ENCODE measurements at regions not wholly inside any gene's neighbourhood (a gene's known extent, or its start where the extent isn't known, plus 50 kb on each side); places are given as distances from the start of the nearest gene placed in this dataset.

- no peak for DNase-seq
Measured at GRCh38 chr2:118696786-118697465, 150.5 kb downstream of the EN1 start.

GRCh38 chr2:118693287-118693822 is 154.1 kb downstream of the EN1 start:
- no peak for DNase-seq

GRCh38 chr2:118689874-118690273 is 157.6 kb downstream of the EN1 start:
- no peak for DNase-seq

GRCh38 chr2:118689456-118689855 is 158.0 kb downstream of the EN1 start:
- DNase-seq = no peak

- no peak for DNase-seq
Measured at GRCh38 chr2:118689033-118689432, 158.4 kb downstream of the EN1 start.

GRCh38 chr2:118687698-118688097 is 159.8 kb downstream of the EN1 start:
- DNase-seq = no peak

- DNase-seq = no peak
Measured at GRCh38 chr2:118687192-118687591, 160.3 kb downstream of the EN1 start.

GRCh38 chr2:118686346-118686745 is 161.1 kb downstream of the EN1 start:
- DNase-seq = no peak

GRCh38 chr2:118683460-118683859 is 164.0 kb downstream of the EN1 start:
- DNase-seq = no peak

- no peak for DNase-seq
Measured at GRCh38 chr2:118678985-118679384, 168.5 kb downstream of the EN1 start.

- DNase-seq = no peak
Measured at GRCh38 chr2:118677546-118677945, 169.9 kb downstream of the EN1 start.

GRCh38 chr2:118675531-118675930 is 171.9 kb downstream of the EN1 start:
- no peak for DNase-seq

- no peak for DNase-seq
Measured at GRCh38 chr2:118672571-118673158, 174.8 kb downstream of the EN1 start.

- DNase-seq = no peak
Measured at GRCh38 chr2:118671701-118672454, 175.6 kb downstream of the EN1 start.

GRCh38 chr2:118670838-118671237 is 176.6 kb downstream of the EN1 start:
- DNase-seq = no peak

- DNase-seq = no peak
Measured at GRCh38 chr2:118670276-118670675, 177.2 kb downstream of the EN1 start.

GRCh38 chr2:118669654-118670053 is 177.8 kb downstream of the EN1 start:
- DNase-seq = no peak

GRCh38 chr2:118668431-118669424 is 178.7 kb downstream of the EN1 start:
- no peak for DNase-seq

GRCh38 chr2:118667964-118668363 is 179.5 kb downstream of the EN1 start:
- DNase-seq = no peak

- DNase-seq = no peak
Measured at GRCh38 chr2:118667348-118667747, 180.1 kb downstream of the EN1 start.

- DNase-seq = no peak
Measured at GRCh38 chr2:118665784-118666529, 181.5 kb downstream of the EN1 start.

GRCh38 chr2:118661179-118661578 is 186.3 kb downstream of the EN1 start:
- no peak for DNase-seq

Data from suppressor macrophage treated with lipopolysaccharide for 1 hour (primary cell).